ENCODE measurements at regions not wholly inside any gene's neighbourhood (a gene's known extent, or its start where the extent isn't known, plus 50 kb on each side); places are given as distances from the start of the nearest gene placed in this dataset.

GRCh38 chr11:27187075-27187847 lies 146.6 kb downstream of the BBOX1 start:
- no TSS peak for BruUV-seq (replicated peaks)

GRCh38 chr11:27186580-27186979 lies 146.0 kb downstream of the BBOX1 start:
- POLR2A ChIA-PET (ENCODE audit: low non-redundant PET), result no interaction called here
- no peak overlapping the region for H3K27ac ChIP-seq (ENCODE audit: low read depth, low read length, poor library complexity, severe bottlenecking)
- CTCF ChIA-PET, result interaction anchor here (2.7 kb wide), 1 partner anchor 110 kb away, joined by 13 read pairs; no protein-coding TSS in a partner anchor
- DNase-seq (ENCODE audit: low spot score), result no peak
- peaks cover 11% of the 10 kb centered on the region for H3K4me1 ChIP-seq (ENCODE audit: insufficient read depth, low read length, poor library complexity, severe bottlenecking)
- H3K36me3 ChIP-seq (ENCODE audit: insufficient read depth, low read length, poor library complexity, severe bottlenecking), result no peaks in the 10 kb centered on the region
- no TSS peak for BruUV-seq (replicated peaks)
- intact Hi-C loops (cut with micrococcal nuclease; ENCODE audit: unreplicated experiment), result loop anchor here (5.0 kb wide), 1 partner anchor 66 kb away; no protein-coding TSS in a partner anchor
- H3K9me3 ChIP-seq (ENCODE audit: low read depth, low read length, poor library complexity, severe bottlenecking), result no peaks in the 10 kb centered on the region
- no peak overlapping the region for H3K4me3 ChIP-seq (ENCODE audit: low read depth, low read length, poor library complexity, severe bottlenecking)
- H3K27me3 ChIP-seq (replicated peaks; ENCODE audit: insufficient read depth, low read depth, low read length, poor library complexity), result no peaks in the 10 kb centered on the region
- TF ChIP-seq CTCF (conservative IDR thresholded peaks at IDR 0.05; ENCODE audit: low read depth, low read length) (no peak), EZH2 (IDR thresholded peaks at IDR 0.05; ENCODE audit: borderline replicate concordance, low read depth, low read length, poor library complexity, severe bottlenecking) (no peak)

More at GRCh38 chr11:27187075-27187847, 146.6 kb downstream of the BBOX1 start:
- H3K27me3 ChIP-seq (replicated peaks; ENCODE audit: insufficient read depth, low read depth, low read length, poor library complexity), result no peaks in the 10 kb centered on the region
- CTCF ChIA-PET, result interaction anchor here (2.7 kb wide), 1 partner anchor 109 kb away, joined by 13 read pairs; no protein-coding TSS in a partner anchor
- TF ChIP-seq CTCF (conservative IDR thresholded peaks at IDR 0.05; ENCODE audit: low read depth, low read length), result no peak
- POLR2A ChIA-PET (ENCODE audit: low non-redundant PET), result no interaction called here
- intact Hi-C loops (cut with micrococcal nuclease; ENCODE audit: unreplicated experiment), result loop anchor here (5.0 kb wide), 1 partner anchor 65 kb away; no protein-coding TSS in a partner anchor
- H3K4me3 ChIP-seq (ENCODE audit: low read depth, low read length, poor library complexity, severe bottlenecking), result no peak overlapping the region
- H3K9me3 ChIP-seq (ENCODE audit: low read depth, low read length, poor library complexity, severe bottlenecking), result no peaks in the 10 kb centered on the region
- H3K27ac ChIP-seq (ENCODE audit: low read depth, low read length, poor library complexity, severe bottlenecking), result no peak overlapping the region
- H3K4me1 ChIP-seq (ENCODE audit: insufficient read depth, low read length, poor library complexity, severe bottlenecking), result peaks cover 11% of the 10 kb centered on the region
- DNase-seq (ENCODE audit: low spot score), result no peak
- no peaks in the 10 kb centered on the region for H3K36me3 ChIP-seq (ENCODE audit: insufficient read depth, low read length, poor library complexity, severe bottlenecking)

- H3K9me3 ChIP-seq (ENCODE audit: low read depth, low read length, poor library complexity, severe bottlenecking), result no peaks in the 10 kb centered on the region
- peak; percentile 44 for DNase-seq (ENCODE audit: low spot score)
- BruUV-seq (replicated peaks), result no TSS peak
- no peaks in the 10 kb centered on the region for H3K27me3 ChIP-seq (replicated peaks; ENCODE audit: insufficient read depth, low read depth, low read length, poor library complexity)
- peaks cover 11% of the 10 kb centered on the region for H3K4me1 ChIP-seq (ENCODE audit: insufficient read depth, low read length, poor library complexity, severe bottlenecking)
- ChIA-PET POLR2A (ENCODE audit: low non-redundant PET) (no interaction called here), CTCF (interaction anchor here (0.5 to 2.7 kb wide), 19 partner anchors 16 to 344 kb away, joined by 3 to 81 read pairs (median 5); partner anchors contain the start of gene LGR4)
- intact Hi-C loops (cut with micrococcal nuclease; ENCODE audit: unreplicated experiment), result loop anchor here (1.0 to 5.0 kb wide), 3 partner anchors 68 to 302 kb away; no protein-coding TSS in a partner anchor
- H3K36me3 ChIP-seq (ENCODE audit: insufficient read depth, low read length, poor library complexity, severe bottlenecking), result no peaks in the 10 kb centered on the region
- H3K27ac ChIP-seq (ENCODE audit: low read depth, low read length, poor library complexity, severe bottlenecking), result no peak overlapping the region
- no peak overlapping the region for H3K4me3 ChIP-seq (ENCODE audit: low read depth, low read length, poor library complexity, severe bottlenecking)
- TF ChIP-seq CTCF (conservative IDR thresholded peaks at IDR 0.05; ENCODE audit: low read depth, low read length) (no peak), EZH2 (IDR thresholded peaks at IDR 0.05; ENCODE audit: borderline replicate concordance, low read depth, low read length, poor library complexity, severe bottlenecking) (no peak)
Measured at GRCh38 chr11:27184458-27185312, 144.1 kb downstream of the BBOX1 start.
